Loucy (cell line): ENCODE measurements at regions not wholly inside any gene's neighbourhood (a gene's known extent, or its start where the extent isn't known, plus 50 kb on each side); places are given as distances from the start of the nearest gene placed in this dataset.

Experiments
- H2AFZ ChIP-seq: fragments of 200-600 bp; sonication (generic); 2 replicates; pipeline ENCODE4 v1.6.0; 2016; ENCODE audit warnings: antibody characterized with exemption, mild to moderate bottlenecking, low read length, moderate library complexity
- H3F3A ChIP-seq: fragments of 200-600 bp; 2 replicates; pipeline ENCODE4 v1.6.0; 2016; ENCODE audit warnings: antibody characterized with exemption, low read depth, mild to moderate bottlenecking
- H3K27me3 ChIP-seq: fragments of 200-600 bp; sonication (generic); 2 replicates; pipeline ENCODE4 v1.6.1; 2014; ENCODE audit warnings: low read length, mild to moderate bottlenecking; ENCODE audit not compliant: insufficient read depth, poor library complexity, severe bottlenecking
- H3K36me3 ChIP-seq: fragments of 200-600 bp; sonication (generic); 2 replicates; pipeline ENCODE4 v1.6.1; 2016; ENCODE audit warnings: low read length; ENCODE audit not compliant: insufficient read depth
- H3K4me1 ChIP-seq: fragments of 200-600 bp; sonication (generic); 2 replicates; pipeline ENCODE4 v1.5.1; 2014; ENCODE audit warnings: low read length, mild to moderate bottlenecking; ENCODE audit not compliant: insufficient read depth, poor library complexity, severe bottlenecking
- H3K4me2 ChIP-seq: fragments of 200-600 bp; sonication (generic); 2 replicates; pipeline ENCODE4 v1.6.0; 2014; ENCODE audit warnings: antibody characterized with exemption, low read length, low read depth, mild to moderate bottlenecking; ENCODE audit not compliant: poor library complexity, severe bottlenecking
- H3K4me3 ChIP-seq: fragments of 200-600 bp; sonication (generic); 2 replicates; pipeline ENCODE4 v1.5.1; 2014; ENCODE audit warnings: low read length, mild to moderate bottlenecking, mixed read lengths; ENCODE audit not compliant: poor library complexity, severe bottlenecking
- H3K79me2 ChIP-seq: fragments of 200-600 bp; sonication (generic); 2 replicates; pipeline ENCODE4 v1.6.1; 2014; ENCODE audit warnings: low read length; ENCODE audit not compliant: insufficient read depth
- H3K9ac ChIP-seq: fragments of 200-600 bp; sonication (generic); 2 replicates; pipeline ENCODE4 v1.6.0; 2014; ENCODE audit warnings: mild to moderate bottlenecking, low read depth, low read length, moderate library complexity; ENCODE audit not compliant: poor library complexity, severe bottlenecking
- H3K9me2 ChIP-seq: fragments of 200-600 bp; sonication (generic); replicated peaks from 2 replicates; pipeline ENCODE4 v1.6.1; 2016; ENCODE audit warnings: low read depth, low read length, mixed read lengths
- H3K9me3 ChIP-seq: fragments of 200-600 bp; sonication (generic); 2 replicates; pipeline ENCODE4 v1.6.1; 2014; ENCODE audit warnings: mild to moderate bottlenecking, antibody characterized with exemption, low read length, low read depth; ENCODE audit not compliant: insufficient read depth
- H4K20me1 ChIP-seq: fragments of 200-600 bp; sonication (generic); 2 replicates; pipeline ENCODE4 v1.6.0; 2014; ENCODE audit warnings: antibody characterized with exemption, low read length, mild to moderate bottlenecking; ENCODE audit not compliant: insufficient read depth, poor library complexity, severe bottlenecking
- EZH2phosphoT487 ChIP-seq: fragments of 200-600 bp; IDR thresholded peaks from 2 replicates; pipeline ENCODE4 v1.6.1; 2018; ENCODE audit warnings: antibody characterized with exemption, mild to moderate bottlenecking, moderate library complexity, borderline replicate concordance
- TF ChIP-seq, protein P1 (sequence below): fragments of 200-600 bp; sonication (generic); conservative IDR thresholded peaks from 2 replicates; pipeline ENCODE4 v1.5.1; 2014; ENCODE audit warnings: mild to moderate bottlenecking, antibody characterized with exemption, low read length

GRCh38 chr11:103690356-103690755, 346.1 kb upstream of the DDI1 start:
- TF ChIP-seq, protein P1, sequence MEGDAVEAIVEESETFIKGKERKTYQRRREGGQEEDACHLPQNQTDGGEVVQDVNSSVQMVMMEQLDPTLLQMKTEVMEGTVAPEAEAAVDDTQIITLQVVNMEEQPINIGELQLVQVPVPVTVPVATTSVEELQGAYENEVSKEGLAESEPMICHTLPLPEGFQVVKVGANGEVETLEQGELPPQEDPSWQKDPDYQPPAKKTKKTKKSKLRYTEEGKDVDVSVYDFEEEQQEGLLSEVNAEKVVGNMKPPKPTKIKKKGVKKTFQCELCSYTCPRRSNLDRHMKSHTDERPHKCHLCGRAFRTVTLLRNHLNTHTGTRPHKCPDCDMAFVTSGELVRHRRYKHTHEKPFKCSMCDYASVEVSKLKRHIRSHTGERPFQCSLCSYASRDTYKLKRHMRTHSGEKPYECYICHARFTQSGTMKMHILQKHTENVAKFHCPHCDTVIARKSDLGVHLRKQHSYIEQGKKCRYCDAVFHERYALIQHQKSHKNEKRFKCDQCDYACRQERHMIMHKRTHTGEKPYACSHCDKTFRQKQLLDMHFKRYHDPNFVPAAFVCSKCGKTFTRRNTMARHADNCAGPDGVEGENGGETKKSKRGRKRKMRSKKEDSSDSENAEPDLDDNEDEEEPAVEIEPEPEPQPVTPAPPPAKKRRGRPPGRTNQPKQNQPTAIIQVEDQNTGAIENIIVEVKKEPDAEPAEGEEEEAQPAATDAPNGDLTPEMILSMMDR: no peak
- no peak for TF ChIP-seq EZH2phosphoT487
- H2AFZ ChIP-seq: no peak overlapping the region
- H3K9me3 ChIP-seq: no peaks in the 10 kb centered on the region
- no peaks in the 10 kb centered on the region for H3K4me1 ChIP-seq
- no peak overlapping the region for H3K4me2 ChIP-seq
- H3K9ac ChIP-seq: no peak overlapping the region
- H3F3A ChIP-seq: no peaks in the 10 kb centered on the region
- no peaks in the 10 kb centered on the region for H3K27me3 ChIP-seq
- no peaks in the 10 kb centered on the region for H3K9me2 ChIP-seq
- no peaks in the 10 kb centered on the region for H3K79me2 ChIP-seq
- no peak overlapping the region for H3K4me3 ChIP-seq
- H3K36me3 ChIP-seq: no peaks in the 10 kb centered on the region
- H4K20me1 ChIP-seq: no peaks in the 10 kb centered on the region

GRCh38 chr11:103696123-103696522, 340.3 kb upstream of the DDI1 start:
- H3K4me2 ChIP-seq: no peak overlapping the region
- no peaks in the 10 kb centered on the region for H3K27me3 ChIP-seq
- no peak overlapping the region for H2AFZ ChIP-seq
- no peaks in the 10 kb centered on the region for H3K9me2 ChIP-seq
- H3K9ac ChIP-seq: no peak overlapping the region
- H3K4me1 ChIP-seq: no peaks in the 10 kb centered on the region
- TF ChIP-seq EZH2phosphoT487: no peak
- TF ChIP-seq, protein P1: no peak
- H3K4me3 ChIP-seq: no peak overlapping the region
- H4K20me1 ChIP-seq: no peaks in the 10 kb centered on the region
- no peaks in the 10 kb centered on the region for H3K9me3 ChIP-seq
- no peaks in the 10 kb centered on the region for H3K79me2 ChIP-seq
- no peaks in the 10 kb centered on the region for H3F3A ChIP-seq
- H3K36me3 ChIP-seq: no peaks in the 10 kb centered on the region

- Histone ChIP-seq H3K36me3 (no peaks in the 10 kb centered on the region), H3K79me2 (no peaks in the 10 kb centered on the region), H3K9ac (no peak overlapping the region), H3K4me2 (no peak overlapping the region), H3K4me1 (no peaks in the 10 kb centered on the region), H3K4me3 (no peak overlapping the region), H3F3A (no peaks in the 10 kb centered on the region), H4K20me1 (no peaks in the 10 kb centered on the region), H3K9me3 (no peaks in the 10 kb centered on the region), H3K27me3 (no peaks in the 10 kb centered on the region), H2AFZ (no peak overlapping the region), H3K9me2 (no peaks in the 10 kb centered on the region)
- no peak for TF ChIP-seq EZH2phosphoT487
- TF ChIP-seq, protein P1: no peak
These were observed 337.2 kb upstream of the DDI1 start for GRCh38 chr11:103699216-103699615.
